ENCODE measurements at regions not wholly inside any gene's neighbourhood (a gene's known extent, or its start where the extent isn't known, plus 50 kb on each side); places are given as distances from the start of the nearest gene placed in this dataset.

GRCh38 chr2:104790901-104791495 is 62.9 kb upstream of the POU3F3 start (continued):
- TF ChIP-seq ZNF462 (CRISPR knock-in tag; IDR thresholded peaks at IDR 0.05), result no peak
- no peak for TF ChIP-seq EZH2phosphoT487 (IDR thresholded peaks at IDR 0.05; ENCODE audit: unreplicated experiment)
- TF ChIP-seq ZNF331 (CRISPR knock-in tag; IDR thresholded peaks at IDR 0.05; ENCODE audit: low read depth), result no peak
- TF ChIP-seq CREB1 (CRISPR knock-in tag; IDR thresholded peaks at IDR 0.05; ENCODE audit: low read depth), result no peak

GRCh38 chr2:104793966-104794365 is 59.9 kb upstream of the POU3F3 start:
- H3K79me2 ChIP-seq (replicated peaks; ENCODE audit: insufficient read depth), result no peaks in the 10 kb centered on the region
- H3K36me3 ChIP-seq (ENCODE audit: insufficient read depth), result no peaks in the 10 kb centered on the region
- H3K4me3 ChIP-seq, result no peak overlapping the region
- peaks cover 4% of the 10 kb centered on the region for H3K27me3 Mint-ChIP-seq (ENCODE audit: insufficient read depth, low read depth, poor library complexity)
- H3K27ac ChIP-seq (ENCODE audit: low read depth), result no peak overlapping the region
- no peak for DNase-seq (ENCODE audit: low spot score)
- H3K4me2 ChIP-seq, result no peak overlapping the region
- no peak overlapping the region for H3K27ac Mint-ChIP-seq
- no peak overlapping the region for H2AFZ ChIP-seq
- no peak overlapping the region for H3K4me3 Mint-ChIP-seq
- H3F3A ChIP-seq (replicated peaks; ENCODE audit: low read depth), result no peaks in the 10 kb centered on the region
- peaks cover 14% of the 10 kb centered on the region for H3K4me1 ChIP-seq (ENCODE audit: insufficient read depth)
- ATAC-seq, result no peak
- H4K20me1 ChIP-seq (replicated peaks; ENCODE audit: insufficient read depth), result no peaks in the 10 kb centered on the region
- no peaks in the 10 kb centered on the region for H3K9me3 Mint-ChIP-seq
- no peaks in the 10 kb centered on the region for H3K36me3 Mint-ChIP-seq (ENCODE audit: low read depth)
- no peaks in the 10 kb centered on the region for H3K27me3 ChIP-seq (ENCODE audit: insufficient read depth)
- H3K9me2 ChIP-seq (ENCODE audit: insufficient read depth), result peaks cover 5% of the 10 kb centered on the region
- H3K4me1 Mint-ChIP-seq, result peaks cover 32% of the 10 kb centered on the region
- TF ChIP-seq EZH2phosphoT487 (IDR thresholded peaks at IDR 0.05; ENCODE audit: unreplicated experiment) (no peak), POLR2AphosphoS5 (IDR thresholded peaks at IDR 0.05; ENCODE audit: low read depth) (no peak), ZNF462 (CRISPR knock-in tag; IDR thresholded peaks at IDR 0.05) (no peak), EZH2 (IDR thresholded peaks at IDR 0.05; ENCODE audit: low read depth, unreplicated experiment) (no peak), ZNF331 (CRISPR knock-in tag; IDR thresholded peaks at IDR 0.05; ENCODE audit: low read depth) (no peak), NANOG (IDR thresholded peaks at IDR 0.05; ENCODE audit: borderline replicate concordance) (no peak), STAT1 (IDR thresholded peaks at IDR 0.05; ENCODE audit: unreplicated experiment) (no peak), CREB1 (CRISPR knock-in tag; IDR thresholded peaks at IDR 0.05; ENCODE audit: low read depth) (no peak)
